VCaP (cell line): ENCODE measurements at regions not wholly inside any gene's neighbourhood (a gene's known extent, or its start where the extent isn't known, plus 50 kb on each side); places are given as distances from the start of the nearest gene placed in this dataset.

Source experiments
- H3K27ac ChIP-seq: fragments of 450-650 bp; 2 replicates; pipeline ENCODE4 v1.5.1; 2017
- TF ChIP-seq, protein P1 (sequence below): fragments of 450-650 bp; conservative IDR thresholded peaks from 2 replicates; pipeline ENCODE4 v1.5.1; 2017; ENCODE audit warnings: mild to moderate bottlenecking, moderate library complexity

DNA sequence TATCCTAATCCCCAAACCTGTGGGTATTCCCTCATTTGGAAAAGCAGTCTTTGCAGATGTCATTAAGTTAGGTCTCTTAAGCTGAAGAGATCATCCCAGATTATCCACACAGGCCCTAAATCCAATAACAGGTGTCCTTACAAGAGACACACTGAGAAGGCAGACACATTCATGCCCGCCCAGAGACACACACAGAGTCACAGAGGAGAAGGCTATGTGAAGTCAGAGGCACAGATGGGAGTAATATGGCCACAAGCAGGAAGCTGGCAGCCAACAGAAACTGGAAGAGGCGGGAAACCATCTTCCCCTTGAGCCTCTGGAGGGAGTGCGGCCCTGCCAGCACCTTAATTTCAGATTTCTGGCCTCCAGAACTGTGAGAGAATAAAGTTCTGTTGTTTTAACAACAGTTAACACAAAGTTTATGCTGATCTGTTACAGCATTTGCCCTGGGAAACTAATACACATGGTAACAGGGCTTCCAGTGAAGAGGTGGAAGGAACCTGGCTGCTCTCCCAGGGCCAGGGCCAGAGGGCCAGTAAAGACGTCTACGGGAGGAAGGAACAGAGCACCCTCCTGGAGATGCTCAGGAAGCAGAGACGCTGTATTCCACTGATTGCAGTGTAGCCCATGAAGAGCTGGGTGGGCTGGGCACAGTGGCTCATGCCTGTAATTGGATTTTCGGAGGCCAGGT lies 217.5 kb downstream of the GLI2 start:
- no peak overlapping the region for H3K27ac ChIP-seq

DNA sequence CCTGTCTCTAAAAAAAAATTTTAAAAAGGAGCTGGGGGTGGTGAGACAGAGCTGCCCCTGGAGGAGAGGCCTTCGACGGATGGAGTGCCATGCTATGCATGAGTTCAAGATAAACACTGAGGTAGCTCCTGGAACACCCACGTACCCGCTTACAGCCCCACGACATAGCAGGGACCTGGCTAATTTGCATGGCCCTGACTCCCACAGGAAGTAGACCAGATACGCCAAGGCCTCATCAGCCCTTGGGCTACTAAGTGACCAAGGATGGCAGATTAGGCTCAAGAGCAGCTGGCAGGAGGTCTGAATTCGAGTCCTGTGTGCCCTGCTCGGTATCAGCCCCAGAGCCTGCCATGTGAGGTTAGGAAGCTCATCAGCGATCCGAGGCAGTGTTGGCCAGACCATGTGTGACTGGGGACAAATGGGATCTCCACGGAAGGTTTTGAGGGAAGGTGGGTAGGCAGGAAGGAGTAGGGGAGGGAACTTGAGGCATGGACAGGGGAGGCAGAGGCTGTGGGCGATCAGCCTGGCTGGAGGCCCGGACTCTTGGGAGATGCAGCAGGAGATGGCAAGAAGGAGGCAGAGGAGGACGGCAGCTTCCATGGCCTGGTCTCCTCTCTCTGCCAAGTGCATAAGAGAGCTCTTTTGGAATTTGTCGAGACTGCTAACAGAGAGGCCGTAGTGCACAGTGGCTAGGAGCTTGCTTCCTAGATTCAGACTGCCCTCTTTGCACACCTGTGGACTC lies 218.3 kb downstream of the GLI2 start:
- no peak overlapping the region for H3K27ac ChIP-seq
- TF ChIP-seq, protein P1, sequence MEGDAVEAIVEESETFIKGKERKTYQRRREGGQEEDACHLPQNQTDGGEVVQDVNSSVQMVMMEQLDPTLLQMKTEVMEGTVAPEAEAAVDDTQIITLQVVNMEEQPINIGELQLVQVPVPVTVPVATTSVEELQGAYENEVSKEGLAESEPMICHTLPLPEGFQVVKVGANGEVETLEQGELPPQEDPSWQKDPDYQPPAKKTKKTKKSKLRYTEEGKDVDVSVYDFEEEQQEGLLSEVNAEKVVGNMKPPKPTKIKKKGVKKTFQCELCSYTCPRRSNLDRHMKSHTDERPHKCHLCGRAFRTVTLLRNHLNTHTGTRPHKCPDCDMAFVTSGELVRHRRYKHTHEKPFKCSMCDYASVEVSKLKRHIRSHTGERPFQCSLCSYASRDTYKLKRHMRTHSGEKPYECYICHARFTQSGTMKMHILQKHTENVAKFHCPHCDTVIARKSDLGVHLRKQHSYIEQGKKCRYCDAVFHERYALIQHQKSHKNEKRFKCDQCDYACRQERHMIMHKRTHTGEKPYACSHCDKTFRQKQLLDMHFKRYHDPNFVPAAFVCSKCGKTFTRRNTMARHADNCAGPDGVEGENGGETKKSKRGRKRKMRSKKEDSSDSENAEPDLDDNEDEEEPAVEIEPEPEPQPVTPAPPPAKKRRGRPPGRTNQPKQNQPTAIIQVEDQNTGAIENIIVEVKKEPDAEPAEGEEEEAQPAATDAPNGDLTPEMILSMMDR, result no peak

More for the DNA sequence above, 217.5 kb downstream of the GLI2 start:
- TF ChIP-seq, protein P1, result no peak

DNA sequence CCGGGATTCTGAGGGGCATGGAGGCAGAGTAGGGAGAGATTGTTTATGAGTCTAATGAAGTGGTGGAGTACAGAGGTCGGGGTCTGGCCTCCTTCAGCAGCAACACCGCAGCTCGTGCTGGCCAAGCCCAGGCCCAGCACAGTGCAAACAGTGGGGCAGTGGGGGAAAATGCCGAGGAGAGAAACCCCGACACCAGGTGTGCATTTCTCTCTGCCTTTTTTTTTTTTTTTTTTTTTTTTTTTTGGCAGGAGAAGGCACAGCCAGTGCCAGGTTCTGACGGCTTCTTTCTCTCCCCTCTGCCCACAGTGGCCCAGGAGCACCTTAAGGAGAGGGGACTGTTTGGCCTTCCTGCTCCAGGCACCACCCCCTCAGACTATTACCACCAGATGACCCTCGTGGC lies 219.3 kb downstream of the GLI2 start:
- TF ChIP-seq, protein P1, result no peak
- H3K27ac ChIP-seq, result no peak overlapping the region

DNA sequence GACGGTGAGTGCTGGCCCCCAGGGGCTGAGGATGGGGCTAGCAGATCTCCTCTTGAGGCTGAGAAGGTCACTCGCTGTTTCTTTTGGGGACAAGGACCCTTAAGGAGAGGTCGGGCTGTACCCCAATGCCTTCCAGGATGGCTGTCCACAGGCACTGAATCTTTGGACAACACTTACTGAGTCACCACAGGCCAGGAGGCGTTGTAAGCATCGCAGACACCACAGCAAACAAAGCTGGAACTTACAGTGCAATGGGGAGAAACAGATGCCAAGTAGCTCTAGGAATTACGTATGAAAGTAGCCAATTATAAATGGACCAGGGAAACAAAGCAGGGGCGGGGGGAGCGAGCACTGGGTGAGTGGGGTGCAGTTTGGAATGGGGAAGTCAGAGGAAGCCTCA lies 219.8 kb downstream of the GLI2 start:
- TF ChIP-seq, protein P1, result no peak
- H3K27ac ChIP-seq, result no peak overlapping the region

DNA sequence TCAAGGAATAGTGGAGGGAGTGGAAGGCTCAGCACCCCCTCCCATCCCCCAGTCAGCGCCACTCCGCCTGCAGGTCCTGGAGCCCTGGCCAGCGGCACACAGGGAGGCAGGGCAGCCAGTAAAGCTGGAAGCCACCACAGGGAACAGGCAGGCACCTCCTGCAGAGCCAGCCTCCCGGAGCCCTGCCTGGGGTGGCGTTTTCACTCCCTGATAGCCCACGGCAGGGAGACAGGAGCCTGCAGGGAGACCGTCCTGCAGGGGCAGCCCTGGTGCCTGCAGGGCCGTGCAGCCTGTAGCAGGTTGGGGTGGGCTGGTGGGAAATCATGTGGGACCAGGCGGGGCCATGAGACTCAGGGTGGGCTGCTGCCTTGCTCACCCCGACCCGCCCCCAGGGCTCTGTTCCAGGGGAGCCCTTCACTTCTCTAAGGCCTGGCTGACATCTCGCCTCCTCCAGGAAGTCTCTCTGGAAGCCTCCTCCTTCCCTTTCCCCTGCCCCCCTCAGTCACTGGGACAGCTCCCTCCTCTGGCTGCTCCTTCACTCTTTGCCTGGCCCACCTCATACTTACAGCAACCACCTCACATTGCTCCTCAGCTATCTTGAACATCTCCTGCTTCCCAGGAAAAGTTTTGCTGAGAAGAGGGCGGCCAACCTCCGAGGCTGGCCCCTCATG lies 221.0 kb downstream of the GLI2 start:
- TF ChIP-seq, protein P1, result no peak
- no peak overlapping the region for H3K27ac ChIP-seq

DNA sequence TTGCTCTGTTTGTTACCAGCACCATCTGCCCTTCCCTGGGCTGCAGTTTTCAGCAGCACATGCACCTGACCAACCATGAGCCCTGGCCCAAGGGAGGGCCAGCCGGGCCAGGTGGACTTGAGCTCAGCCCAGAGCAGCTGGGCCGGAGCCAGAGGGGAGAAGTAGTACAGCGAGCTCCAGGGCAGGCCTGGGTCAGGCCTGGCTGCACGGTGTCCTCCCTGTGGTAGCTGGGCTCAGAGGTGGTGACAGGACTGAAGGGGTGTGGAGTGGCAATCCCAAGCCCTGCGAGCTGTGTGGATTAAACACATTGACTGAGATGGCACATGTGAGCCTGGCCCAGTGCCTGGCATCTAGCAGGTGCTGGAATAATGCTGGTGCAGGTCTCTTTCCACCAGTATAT lies 222.2 kb downstream of the GLI2 start:
- no peak overlapping the region for H3K27ac ChIP-seq
- TF ChIP-seq, protein P1, result no peak

DNA sequence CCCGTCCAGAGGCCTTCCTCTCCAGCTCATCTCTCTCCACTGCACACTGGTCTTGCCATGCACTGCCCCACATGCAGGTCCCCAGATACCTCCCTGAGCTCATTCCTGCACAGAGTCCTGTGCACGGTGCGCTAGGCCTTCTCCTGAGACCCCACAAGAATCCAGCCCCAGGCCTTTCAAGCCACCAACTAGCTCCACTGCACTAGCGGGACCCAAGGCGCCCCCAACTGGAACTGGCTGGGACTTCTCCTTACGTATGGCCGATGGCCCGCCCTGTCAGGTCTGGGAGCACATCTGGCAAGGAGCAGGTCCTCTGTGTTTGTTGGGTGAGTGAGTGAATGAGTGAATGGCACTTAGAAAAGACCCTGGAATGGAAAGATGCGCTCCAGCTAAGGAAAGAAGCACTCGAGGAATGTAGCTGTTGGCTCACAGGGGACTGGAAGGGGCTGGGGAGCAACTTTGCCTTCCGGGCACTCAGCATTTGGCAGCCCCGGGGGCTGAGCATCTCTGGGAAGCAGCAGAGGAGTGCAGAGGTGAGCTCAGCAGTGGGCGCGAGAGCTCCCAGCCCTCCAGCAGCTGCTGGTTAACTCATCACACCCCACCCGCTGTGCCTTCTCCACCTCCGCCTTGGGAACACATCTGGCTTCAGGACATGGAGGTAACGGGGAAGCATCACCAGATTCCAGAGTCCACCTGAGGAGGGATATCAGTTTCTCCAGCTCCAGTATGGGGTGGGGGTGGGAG lies 223.1 kb downstream of the GLI2 start:
- no peak overlapping the region for H3K27ac ChIP-seq
- TF ChIP-seq, protein P1, result no peak
